CD4-positive, CD25-positive, alpha-beta regulatory T cell (primary cell): ENCODE measurements at regions not wholly inside any gene's neighbourhood (a gene's known extent, or its start where the extent isn't known, plus 50 kb on each side); places are given as distances from the start of the nearest gene placed in this dataset.

Source experiments
- ATAC-seq, 2 donors: fragments of 150-1000 bp; cut with Tn5 transposase; one replicate each; pipeline ENCODE4 v1.10.0; 2021; ENCODE audit warnings: low read depth in 2 of 2, moderate number of reproducible peaks in 2 of 2, moderate library complexity in 1 of 2
- DNase-seq, 3 donors: peaks; one replicate each; pipeline versions ENCODE4 v3.0.0 to v3.0.0-alpha.2; 2012 to 2022; ENCODE audit warnings: mixed read lengths in 1 of 3
- H3K27ac ChIP-seq: one replicate; pipeline ENCODE4 v1.7.0; 2013; ENCODE audit warnings: mild to moderate bottlenecking, low read length; ENCODE audit not compliant: insufficient read depth, poor library complexity, severe bottlenecking
- H3K27me3 ChIP-seq: one replicate; pipeline ENCODE4 v1.7.0; 2013; ENCODE audit warnings: low read length; ENCODE audit not compliant: control insufficient read depth, insufficient read depth
- H3K36me3 ChIP-seq: one replicate; pipeline ENCODE4 v1.7.0; 2013; ENCODE audit warnings: mild to moderate bottlenecking, low read length, moderate library complexity; ENCODE audit not compliant: control insufficient read depth, insufficient read depth
- H3K4me1 ChIP-seq: 2 replicates; pipeline ENCODE4 v1.7.0; 2013; ENCODE audit warnings: mild to moderate bottlenecking, low read length; ENCODE audit not compliant: insufficient read depth, control insufficient read depth, poor library complexity, severe bottlenecking
- H3K4me3 ChIP-seq: one replicate; pipeline ENCODE4 v1.7.0; 2013; ENCODE audit warnings: low read depth, mild to moderate bottlenecking, low read length, moderate library complexity
- H3K9me3 ChIP-seq, 2 experiments: 1 replicate in 1 of 2; 2 replicates in 1 of 2; pipeline ENCODE4 v1.7.0; 2013; ENCODE audit warnings: low read length in 2 of 2, mild to moderate bottlenecking in 1 of 2, moderate library complexity in 1 of 2; ENCODE audit not compliant: control insufficient read depth in 2 of 2
- H3K27ac Mint-ChIP-seq, 3 donors: one replicate each; pipeline ENCODE4 v1.8.0; 2020 to 2022; ENCODE audit warnings: mild to moderate bottlenecking in 3 of 3, mixed read lengths in 3 of 3, moderate library complexity in 2 of 3
- H3K27me3 Mint-ChIP-seq: one replicate; pipeline ENCODE4 v1.8.0; 2022; ENCODE audit warnings: mild to moderate bottlenecking, mixed read lengths
- H3K36me3 Mint-ChIP-seq: one replicate; pipeline ENCODE4 v1.8.0; 2020; ENCODE audit warnings: mixed read lengths
- H3K4me1 Mint-ChIP-seq, 4 donors: one replicate each; pipeline ENCODE4 v1.8.0; 2020 to 2022; ENCODE audit warnings: mixed read lengths in 4 of 4, mild to moderate bottlenecking in 1 of 4
- H3K4me3 Mint-ChIP-seq, 4 donors: one replicate each; pipeline ENCODE4 v1.8.0; 2020 to 2022; ENCODE audit warnings: mild to moderate bottlenecking in 4 of 4, mixed read lengths in 4 of 4, moderate library complexity in 3 of 4
- H3K9me3 Mint-ChIP-seq, 7 donors: one replicate each; pipeline ENCODE4 v1.8.0; 2020 to 2022; ENCODE audit warnings: mixed read lengths in 7 of 7, mild to moderate bottlenecking in 3 of 7, moderate library complexity in 2 of 7

DNA sequence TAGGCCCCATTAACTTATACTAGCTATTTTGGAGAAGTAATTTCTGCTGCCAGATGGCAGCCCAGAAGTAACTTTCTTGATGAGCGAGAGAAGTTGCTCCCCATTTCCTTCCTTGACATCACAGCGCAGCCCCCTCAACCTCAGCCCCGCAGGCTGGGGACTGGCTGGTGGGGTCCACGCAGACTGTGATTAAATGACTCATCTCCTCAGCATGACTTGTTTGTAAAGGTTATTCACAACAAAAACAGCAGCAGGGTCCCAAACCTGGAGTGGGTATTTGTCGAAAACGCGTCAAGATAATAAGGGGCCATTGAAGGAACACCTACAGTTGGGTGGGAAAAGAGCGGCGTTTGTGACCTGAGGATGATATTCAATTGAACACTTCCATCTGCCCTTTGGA, 120.6 kb downstream of the TXNL1 start:
- Mint-ChIP-seq H3K4me3 (no peak overlapping the region), H3K4me1 (no peaks in the 10 kb centered on the region), H3K27me3 (peaks cover 8% of the 10 kb centered on the region), H3K9me3 (peaks cover 0 to 3% (median 0%) of the 10 kb centered on the region in 7 donors), H3K36me3 (no peaks in the 10 kb centered on the region), H3K27ac (no peak overlapping the region)
- ATAC-seq (no peak), DNase-seq (no peak)
- Histone ChIP-seq H3K4me1 (no peaks in the 10 kb centered on the region), H3K9me3 (no peaks in the 10 kb centered on the region), H3K27me3 (no peaks in the 10 kb centered on the region), H3K4me3 (no peak overlapping the region), H3K36me3 (no peaks in the 10 kb centered on the region), H3K27ac (no peak overlapping the region)

DNA sequence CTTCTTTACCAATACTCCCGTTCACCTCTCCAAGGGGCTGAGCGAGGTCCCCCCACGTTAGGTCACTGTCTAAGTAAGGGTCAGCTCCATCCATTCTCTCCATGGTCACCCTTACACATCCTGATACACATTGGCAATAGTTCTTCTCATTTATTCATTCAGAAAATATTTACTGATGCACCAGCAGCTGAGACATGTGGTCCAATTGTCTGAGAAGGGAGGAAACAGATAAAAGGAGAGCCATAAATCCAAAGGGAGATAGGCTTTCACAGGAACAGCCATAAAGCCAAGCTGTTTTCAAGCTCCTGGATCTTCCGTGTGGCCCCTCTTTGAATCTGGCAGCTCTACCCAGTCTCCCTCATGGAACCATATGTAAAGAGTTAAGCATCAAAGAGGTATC, 121.2 kb downstream of the TXNL1 start:
- Mint-ChIP-seq H3K4me1 (no peaks in the 10 kb centered on the region), H3K9me3 (peaks cover 0 to 3% (median 0%) of the 10 kb centered on the region in 7 donors), H3K27me3 (peaks cover 8% of the 10 kb centered on the region), H3K36me3 (no peaks in the 10 kb centered on the region), H3K27ac (no peak overlapping the region), H3K4me3 (no peak overlapping the region)
- no peak for DNase-seq
- Histone ChIP-seq H3K36me3 (no peaks in the 10 kb centered on the region), H3K9me3 (no peaks in the 10 kb centered on the region), H3K4me3 (no peak overlapping the region), H3K27ac (no peak overlapping the region), H3K27me3 (no peaks in the 10 kb centered on the region), H3K4me1 (no peaks in the 10 kb centered on the region)
- ATAC-seq: no peak

DNA sequence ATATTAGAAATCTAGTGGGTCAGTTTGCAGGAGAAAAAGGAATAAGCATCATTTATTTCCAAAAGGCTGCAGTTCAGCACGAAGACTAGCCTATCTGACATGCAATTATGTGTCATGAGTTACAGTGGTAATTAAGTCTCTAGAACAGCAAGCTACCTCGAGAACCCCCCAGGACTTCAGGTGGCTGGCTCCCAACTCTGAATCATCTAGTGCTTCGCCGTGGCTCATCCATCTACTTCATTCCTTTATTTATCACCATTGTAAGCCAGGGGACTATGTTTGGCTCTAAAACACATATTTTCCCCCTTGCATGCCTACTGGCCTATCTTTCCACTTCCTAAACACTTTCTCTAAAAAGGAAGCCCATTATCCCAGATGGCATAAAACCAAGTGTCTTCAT, 121.6 kb downstream of the TXNL1 start:
- DNase-seq: no peak
- Histone ChIP-seq H3K27me3 (no peaks in the 10 kb centered on the region), H3K9me3 (no peaks in the 10 kb centered on the region), H3K36me3 (no peaks in the 10 kb centered on the region), H3K27ac (no peak overlapping the region), H3K4me1 (no peaks in the 10 kb centered on the region), H3K4me3 (no peak overlapping the region)
- no peak for ATAC-seq
- Mint-ChIP-seq H3K4me1 (no peaks in the 10 kb centered on the region), H3K27ac (no peak overlapping the region), H3K27me3 (peaks cover 8% of the 10 kb centered on the region), H3K9me3 (peaks cover 0 to 3% (median 0%) of the 10 kb centered on the region in 7 donors), H3K36me3 (no peaks in the 10 kb centered on the region), H3K4me3 (no peak overlapping the region)

DNA sequence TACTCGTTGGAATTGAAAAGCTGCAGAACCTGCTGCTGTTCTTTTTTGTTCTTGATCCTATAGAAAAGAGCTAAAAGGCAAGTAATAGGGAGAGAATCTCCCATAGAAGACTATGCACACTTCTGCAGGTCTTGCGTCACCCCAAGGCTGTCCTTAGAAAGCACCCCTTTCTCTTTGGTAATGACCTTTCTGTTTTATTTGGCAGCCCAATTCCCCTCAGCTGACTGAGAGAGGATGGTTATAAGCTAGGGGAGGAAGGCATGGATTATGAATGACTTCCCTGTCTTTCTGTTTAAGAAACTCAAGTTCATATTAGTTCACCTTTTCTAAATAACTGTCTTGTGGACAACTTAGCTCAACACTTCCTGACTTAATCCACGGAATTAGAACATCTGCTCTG, 122.9 kb downstream of the TXNL1 start:
- Histone ChIP-seq H3K4me1 (no peaks in the 10 kb centered on the region), H3K27ac (no peak overlapping the region), H3K36me3 (no peaks in the 10 kb centered on the region), H3K27me3 (no peaks in the 10 kb centered on the region), H3K9me3 (no peaks in the 10 kb centered on the region), H3K4me3 (no peak overlapping the region)
- Mint-ChIP-seq H3K36me3 (no peaks in the 10 kb centered on the region), H3K27ac (no peak overlapping the region), H3K27me3 (peaks cover 8% of the 10 kb centered on the region), H3K4me3 (no peak overlapping the region), H3K4me1 (no peaks in the 10 kb centered on the region), H3K9me3 (peaks cover 0 to 3% (median 0%) of the 10 kb centered on the region in 7 donors)
- no peak for ATAC-seq
- DNase-seq: no peak

DNA sequence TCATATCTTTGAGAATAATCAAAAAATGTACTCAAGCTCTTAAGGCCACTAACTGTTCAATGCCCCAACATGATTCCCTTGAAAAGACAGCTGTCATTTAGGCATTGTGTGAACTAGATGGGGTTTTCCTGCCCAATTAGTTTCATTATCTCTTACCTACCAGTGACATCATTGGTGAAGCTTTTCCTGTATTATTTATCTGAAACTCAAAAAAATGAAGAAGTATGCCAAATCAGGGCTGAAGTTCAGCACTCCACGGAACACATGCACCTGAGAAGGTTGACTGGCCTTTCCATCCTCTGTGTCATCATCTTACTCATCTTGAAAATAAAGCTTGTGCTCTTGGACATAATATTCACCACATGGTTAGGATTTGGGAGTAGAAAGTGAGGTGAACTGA, 126.4 kb downstream of the TXNL1 start:
- H3K27ac ChIP-seq: no peak overlapping the region
- Mint-ChIP-seq H3K9me3 (no peaks in the 10 kb centered on the region), H3K36me3 (no peaks in the 10 kb centered on the region), H3K27ac (no peak overlapping the region), H3K27me3 (peaks cover 4% of the 10 kb centered on the region), H3K4me1 (no peaks in the 10 kb centered on the region), H3K4me3 (no peak overlapping the region)
- H3K4me3 ChIP-seq: no peak overlapping the region
- H3K36me3 ChIP-seq: no peaks in the 10 kb centered on the region
- no peaks in the 10 kb centered on the region for H3K4me1 ChIP-seq
- DNase-seq (no peak), ATAC-seq (no peak)
- no peaks in the 10 kb centered on the region for H3K9me3 ChIP-seq
- H3K27me3 ChIP-seq: no peaks in the 10 kb centered on the region

DNA sequence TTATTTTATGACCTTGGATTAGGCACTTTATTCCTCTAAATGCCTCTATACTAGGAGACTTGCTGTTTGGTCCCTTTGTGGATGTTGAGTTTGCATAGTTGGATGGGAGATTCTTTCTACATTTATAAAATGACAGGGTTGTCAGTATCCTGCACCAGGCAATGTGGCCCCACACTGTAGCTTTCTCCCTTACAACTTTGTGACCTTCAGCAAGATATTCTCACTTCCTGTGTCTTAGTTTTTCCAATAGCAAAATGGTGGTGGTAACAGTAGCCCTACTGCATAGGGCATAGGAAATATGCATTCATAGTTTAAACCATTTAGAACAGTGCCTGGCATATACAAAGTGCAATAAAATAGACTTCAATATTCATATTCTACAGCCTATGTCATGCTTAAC, 128.3 kb downstream of the TXNL1 start:
- Mint-ChIP-seq H3K27ac (no peak overlapping the region), H3K27me3 (peaks cover 4% of the 10 kb centered on the region), H3K4me1 (no peaks in the 10 kb centered on the region), H3K4me3 (no peak overlapping the region), H3K36me3 (no peaks in the 10 kb centered on the region), H3K9me3 (no peaks in the 10 kb centered on the region)
- H3K4me3 ChIP-seq: no peak overlapping the region
- no peaks in the 10 kb centered on the region for H3K36me3 ChIP-seq
- DNase-seq (no peak), ATAC-seq (no peak)
- no peaks in the 10 kb centered on the region for H3K9me3 ChIP-seq
- H3K27me3 ChIP-seq: no peaks in the 10 kb centered on the region
- no peak overlapping the region for H3K27ac ChIP-seq
- no peaks in the 10 kb centered on the region for H3K4me1 ChIP-seq

DNA sequence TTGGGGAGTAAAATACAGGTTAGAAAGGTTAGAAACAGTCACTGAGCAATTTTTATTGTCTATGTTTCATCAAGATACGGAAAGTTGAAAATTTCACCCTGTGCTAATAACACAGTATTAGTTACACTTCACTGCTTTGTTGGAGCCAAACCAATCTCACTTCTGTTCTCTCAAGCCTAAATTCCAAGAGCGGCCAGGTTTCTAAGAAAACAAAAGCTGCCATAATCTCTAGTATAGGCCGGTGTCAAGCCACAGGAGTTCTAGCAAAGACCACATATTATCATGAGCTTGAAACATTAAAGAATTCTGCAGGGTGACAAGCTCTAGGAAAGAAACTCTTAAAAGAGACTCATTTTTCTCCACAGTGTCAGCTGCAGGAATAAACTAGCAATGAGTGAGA, 128.7 kb downstream of the TXNL1 start:
- no peak for DNase-seq
- Mint-ChIP-seq H3K27ac (no peak overlapping the region), H3K9me3 (no peaks in the 10 kb centered on the region), H3K4me3 (no peak overlapping the region), H3K36me3 (no peaks in the 10 kb centered on the region), H3K4me1 (no peaks in the 10 kb centered on the region), H3K27me3 (peaks cover 4% of the 10 kb centered on the region)
- Histone ChIP-seq H3K36me3 (no peaks in the 10 kb centered on the region), H3K27me3 (peaks cover 2% of the 10 kb centered on the region), H3K27ac (no peak overlapping the region), H3K4me1 (no peaks in the 10 kb centered on the region), H3K4me3 (no peak overlapping the region), H3K9me3 (no peaks in the 10 kb centered on the region)
- no peak for ATAC-seq

DNA sequence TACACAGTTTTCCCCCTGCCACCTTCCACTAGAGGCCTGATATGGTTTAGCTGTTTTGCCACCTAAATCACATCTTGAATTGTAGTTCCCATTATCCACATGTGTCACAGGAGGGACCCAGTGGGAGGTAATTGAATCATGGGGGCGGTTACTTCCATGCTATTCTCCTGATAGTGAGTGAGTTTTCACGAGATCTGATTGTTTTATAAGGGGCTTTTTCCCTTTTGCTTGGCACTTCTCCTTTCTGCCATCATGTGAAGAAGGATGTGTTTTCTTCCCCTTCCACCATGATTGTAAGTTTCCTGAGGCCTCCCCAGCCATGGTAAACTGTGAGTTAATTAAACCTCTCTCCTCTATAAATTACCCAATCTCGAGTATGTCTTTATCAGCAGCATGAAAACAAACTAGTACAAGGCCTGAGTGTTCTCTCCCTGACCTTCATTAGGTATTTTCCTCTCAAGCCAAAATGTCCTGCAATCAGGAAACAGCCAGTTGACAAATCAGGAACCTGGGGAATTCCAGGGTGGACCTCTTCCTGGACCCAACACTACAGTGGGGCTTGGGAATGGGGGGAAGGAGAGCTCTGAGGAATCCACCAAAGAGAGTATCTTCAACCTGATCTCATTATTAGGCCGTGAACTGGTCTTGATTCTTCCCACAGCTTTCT, 129.9 kb downstream of the TXNL1 start:
- Mint-ChIP-seq H3K9me3 (no peaks in the 10 kb centered on the region), H3K27ac (no peak overlapping the region), H3K4me1 (no peaks in the 10 kb centered on the region), H3K27me3 (peaks cover 4% of the 10 kb centered on the region), H3K36me3 (no peaks in the 10 kb centered on the region), H3K4me3 (no peak overlapping the region)
- H3K36me3 ChIP-seq: no peaks in the 10 kb centered on the region
- H3K4me3 ChIP-seq: no peak overlapping the region
- no peak for ATAC-seq
- no peak overlapping the region for H3K27ac ChIP-seq
- no peak for DNase-seq
- no peaks in the 10 kb centered on the region for H3K9me3 ChIP-seq
- H3K27me3 ChIP-seq: peaks cover 2% of the 10 kb centered on the region
- H3K4me1 ChIP-seq: no peaks in the 10 kb centered on the region
